HUDEP-2 (cell line): ENCODE measurements at regions not wholly inside any gene's neighbourhood (a gene's known extent, or its start where the extent isn't known, plus 50 kb on each side); places are given as distances from the start of the nearest gene placed in this dataset.
"Not testable (repeated sequence)": the region's sequence is repeated elsewhere in the genome, so short reads cannot be mapped to it uniquely, and the experiment has no call there.

ENCODE experiments used
- DNase-seq, 76 experiments: peaks; one replicate each; lab custom pipeline; 2025; ENCODE audit not compliant: unreplicated experiment in 76 of 76; lab: John Stamatoyannopoulos, UW

GRCh38 chr1:54475357-54475881 is 69.2 kb upstream of the SSBP3 start:
- no peak for DNase-seq

GRCh38 chr1:54474310-54475251 is 68.4 kb upstream of the SSBP3 start:
- no peak for DNase-seq

GRCh38 chr1:54471588-54471987 is 65.4 kb upstream of the SSBP3 start:
- no peak for DNase-seq

- not testable (repeated sequence) for DNase-seq
Observed at GRCh38 chr1:54469444-54469843, 63.2 kb upstream of the SSBP3 start.

DNA sequence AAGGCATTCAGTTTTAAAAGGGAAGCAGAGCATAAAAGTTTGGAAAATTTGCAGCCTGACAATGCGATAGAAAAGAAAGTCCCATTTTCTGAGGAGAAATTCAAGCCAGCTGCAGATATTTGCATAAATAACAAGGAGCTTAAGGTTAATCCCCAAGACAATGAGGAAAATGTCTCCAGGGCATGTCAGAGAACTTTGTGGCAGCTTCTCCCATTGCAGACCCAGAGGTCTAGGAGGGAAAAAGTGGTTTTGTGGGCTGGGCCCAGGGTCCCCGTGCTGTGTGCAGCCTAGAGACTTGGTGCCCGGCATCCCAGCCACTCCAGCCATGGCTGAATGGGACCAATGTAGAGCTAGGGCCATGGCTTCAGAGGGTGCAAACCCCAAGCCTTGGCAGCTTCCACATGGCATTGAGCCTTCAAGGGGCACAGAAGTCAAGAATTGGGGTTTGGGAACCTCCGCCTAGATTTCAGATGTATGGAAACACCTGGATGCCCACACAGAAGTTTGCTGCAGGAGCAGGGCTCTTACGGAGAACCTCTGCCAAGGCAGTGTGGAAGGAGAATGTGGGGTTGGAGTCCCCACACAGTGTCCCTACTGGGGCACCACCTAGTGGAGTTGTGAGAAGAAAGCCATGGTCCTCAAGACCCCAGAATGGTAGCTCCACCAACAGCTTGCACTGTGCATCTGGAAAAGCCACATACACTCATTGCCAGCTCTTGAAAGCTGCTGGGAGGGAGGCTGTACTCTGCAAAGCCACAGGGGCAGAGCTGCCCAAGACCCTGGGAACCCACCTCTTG is 62.3 kb upstream of the SSBP3 start:
- DNase-seq, result peak in 10 of 76 experiments; percentile 5 to 30 (median 14)

DNA sequence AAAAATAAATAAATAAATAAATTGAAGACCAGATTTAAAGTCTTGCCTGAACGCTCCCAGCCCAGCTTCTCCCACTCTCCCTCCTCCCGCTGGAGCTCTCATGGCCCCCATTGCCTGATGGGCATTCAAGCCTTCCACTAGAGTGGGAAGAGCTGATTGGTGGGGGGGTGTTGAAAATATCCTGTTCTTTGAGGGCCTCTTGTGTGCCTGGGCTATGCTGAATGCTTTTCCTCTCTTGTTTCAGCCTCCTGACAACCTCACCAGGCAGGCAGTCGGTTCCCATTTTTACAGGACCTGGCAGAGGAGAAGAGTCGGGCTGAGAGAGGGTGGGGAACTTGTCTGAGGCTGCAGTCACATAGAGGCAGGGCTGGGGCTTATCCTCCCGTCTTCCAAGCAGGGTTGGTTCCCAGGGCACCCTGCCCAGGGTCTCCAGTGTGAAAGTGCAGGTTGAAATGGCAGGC is 59.2 kb upstream of the SSBP3 start:
- no peak for DNase-seq

DNA sequence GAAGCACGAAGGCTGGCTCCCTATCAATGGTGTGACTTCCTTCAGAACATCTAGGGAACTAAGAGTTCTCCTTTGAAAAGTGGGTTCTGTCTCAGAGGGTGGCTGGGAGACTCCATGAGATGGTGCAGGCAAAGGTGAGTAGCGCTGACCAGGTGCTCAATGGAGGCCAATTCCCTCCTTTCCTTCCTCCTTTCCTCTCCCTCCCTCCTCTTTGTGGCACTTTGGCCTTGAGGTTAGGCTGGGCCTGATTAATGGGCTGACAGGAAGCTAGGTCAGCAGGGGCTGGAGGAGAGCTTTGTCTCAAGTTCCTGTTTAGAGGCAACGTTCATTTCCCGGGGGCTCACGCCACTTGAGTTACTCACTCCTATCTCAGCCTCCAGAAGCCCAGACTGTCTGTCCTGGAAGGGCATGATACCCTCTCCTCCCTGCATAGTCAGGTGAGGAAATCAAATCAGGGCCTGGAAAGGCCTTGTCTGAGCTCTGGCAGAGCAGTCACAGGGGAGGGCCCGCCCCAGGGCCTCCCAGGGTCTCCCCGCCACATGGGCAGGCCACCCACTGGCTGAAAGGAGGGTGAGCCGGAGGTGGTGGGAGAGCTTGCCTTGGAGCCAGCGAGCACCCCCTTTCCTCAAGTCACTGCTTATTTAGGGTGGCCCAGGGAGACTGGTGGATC is 58.4 kb upstream of the SSBP3 start:
- peak in 15 of 76 experiments; percentile 6 to 42 (median 24) for DNase-seq

- DNase-seq, result no peak
Observed at GRCh38 chr1:54464031-54464476, 57.9 kb upstream of the SSBP3 start.

DNA sequence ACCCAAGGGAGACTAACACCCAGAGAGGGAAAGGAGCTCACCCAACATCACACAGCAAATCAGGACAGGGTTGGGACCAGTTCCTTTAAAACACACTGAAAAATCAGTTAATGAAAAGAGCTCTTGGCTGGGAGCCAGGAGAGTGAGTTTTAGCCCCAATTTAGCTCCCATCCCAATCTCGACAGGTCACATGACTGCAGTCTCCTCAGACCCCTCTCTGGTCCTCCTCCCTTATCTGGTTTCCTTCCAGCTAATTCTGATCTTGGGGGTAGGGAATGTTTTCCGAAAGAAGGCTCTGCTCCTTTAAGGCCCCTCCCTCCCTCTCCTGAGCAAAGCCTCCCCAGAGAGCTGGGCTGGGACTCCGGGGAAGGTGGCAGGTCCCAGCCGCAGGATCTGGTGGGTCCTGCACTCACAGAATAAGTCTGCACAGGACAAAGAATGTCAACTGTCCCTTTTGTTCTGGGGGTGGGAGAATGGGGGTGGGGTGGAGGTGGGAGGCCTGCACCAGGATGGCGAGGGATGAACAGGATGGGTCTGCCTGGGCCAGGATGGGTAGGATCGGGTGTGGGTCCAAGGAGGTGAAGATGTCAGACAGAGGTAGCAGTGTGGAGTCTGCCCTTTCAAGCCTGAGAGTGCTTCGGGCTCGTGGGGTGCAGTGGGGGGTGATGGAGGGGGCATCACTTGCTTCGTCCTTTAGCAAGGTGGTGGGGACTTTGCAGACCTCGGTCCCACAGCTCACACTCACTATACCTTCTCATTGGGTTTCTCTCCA is 57.3 kb upstream of the SSBP3 start:
- DNase-seq, result no peak

- no peak for DNase-seq
Observed at GRCh38 chr1:54462597-54463258, 56.5 kb upstream of the SSBP3 start.

GRCh38 chr1:54461731-54462596 is 55.8 kb upstream of the SSBP3 start:
- no peak for DNase-seq

GRCh38 chr1:54460861-54461387 is 54.7 kb upstream of the SSBP3 start:
- DNase-seq, result no peak

DNA sequence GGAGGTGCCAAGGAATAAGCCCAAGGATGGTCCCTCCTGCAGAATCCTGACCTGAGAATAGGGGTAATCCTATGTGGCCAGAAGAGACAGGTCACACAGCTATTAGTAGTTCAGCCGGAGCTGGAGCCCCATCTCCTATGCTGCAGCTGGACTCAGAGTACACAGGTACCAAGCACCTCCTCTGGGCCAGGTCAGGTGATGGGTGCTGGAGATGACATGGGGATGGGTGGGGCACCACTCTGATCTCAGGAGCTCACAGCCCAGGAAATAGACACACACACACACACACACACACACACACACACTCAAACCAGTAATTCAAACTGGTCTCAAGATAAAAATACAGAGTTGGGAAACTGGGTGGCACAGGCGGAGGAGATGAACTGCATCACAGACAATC is 54.2 kb upstream of the SSBP3 start:
- no peak for DNase-seq

- DNase-seq, result no peak
Observed at GRCh38 chr1:54459726-54460191, 53.6 kb upstream of the SSBP3 start.

GRCh38 chr1:54459140-54459539 is 52.9 kb upstream of the SSBP3 start:
- DNase-seq, result no peak

DNA sequence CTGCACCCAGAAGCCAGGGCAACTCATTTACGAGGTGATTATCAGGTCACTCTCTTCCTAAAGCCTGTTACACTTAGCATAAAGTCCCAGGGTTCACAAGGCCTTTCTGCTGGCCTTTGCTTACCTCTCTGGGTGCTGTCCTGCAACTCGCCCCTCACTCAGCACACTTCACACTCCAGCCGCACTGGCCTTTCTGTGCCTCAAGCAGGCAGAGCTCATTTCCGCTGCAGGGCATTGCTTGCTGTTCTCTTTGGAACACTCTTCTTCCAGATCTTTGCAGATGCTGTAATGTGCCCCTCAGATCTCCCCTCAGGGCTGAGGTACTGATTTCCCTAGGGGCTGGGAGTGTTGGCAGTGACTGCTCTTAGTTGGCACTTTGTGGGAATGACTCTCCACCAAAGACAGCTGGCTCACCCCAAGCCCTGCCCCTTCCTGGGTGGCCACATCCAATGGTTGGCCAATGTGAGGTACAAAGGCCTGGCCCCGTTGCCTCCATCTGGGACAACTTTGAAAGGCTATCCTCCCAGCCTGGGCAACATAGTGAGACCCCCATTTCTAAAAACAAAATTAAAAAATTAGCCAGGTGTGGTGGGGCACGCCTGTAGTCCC is 50.8 kb upstream of the SSBP3 start:
- no peak for DNase-seq

- no peak for DNase-seq
Observed at GRCh38 chr1:54456361-54456760, 50.2 kb upstream of the SSBP3 start.
